H1 (cell line): ENCODE measurements at regions not wholly inside any gene's neighbourhood (a gene's known extent, or its start where the extent isn't known, plus 50 kb on each side); places are given as distances from the start of the nearest gene placed in this dataset.

Source experiments
- CTCF ChIA-PET: fragments of 300-600 bp; sonication (Branson Sonifier 250); formaldehyde crosslinking; loops from one replicate; lab custom pipeline; 2021; ENCODE audit not compliant: partially characterized antibody; lab: Charles Lee
- POLR2A ChIA-PET: fragments of 300-600 bp; sonication (Branson Sonifier 250); formaldehyde crosslinking; loops from one replicate; lab custom pipeline; 2021; ENCODE audit warnings: inconsistent platforms; ENCODE audit not compliant: partially characterized antibody; lab: Charles Lee
- DNase-seq, 2 experiments: peaks; one replicate each; pipeline versions ENCODE4 v3.0.0 to v3.0.0-alpha.2; 2010 to 2022; ENCODE audit warnings: low spot score in 2 of 2, low read depth in 1 of 2, mixed read lengths in 1 of 2
- FAIRE-seq: peaks from 2 replicates; lab custom pipeline; 2011; peaks lifted over from hg19 to GRCh38; lab: Jason Lieb, UNC
- H2AFZ ChIP-seq: 2 replicates; pipeline ENCODE4 v1.8.1; 2012; ENCODE audit warnings: low read length, inconsistent platforms
- H2AK5ac ChIP-seq: 2 replicates; pipeline ENCODE4 v1.6.1; 2013; ENCODE audit warnings: low read depth, low read length
- H2BK120ac ChIP-seq: replicated peaks from 2 replicates; pipeline ENCODE3; 2013; ENCODE audit warnings: low read depth, low read length, inconsistent platforms
- H2BK12ac ChIP-seq: 2 replicates; pipeline ENCODE4 v1.6.1; 2013; ENCODE audit warnings: low read depth, low read length
- H2BK15ac ChIP-seq: 2 replicates; pipeline ENCODE4 v1.6.1; 2013; ENCODE audit warnings: low read length
- H2BK20ac ChIP-seq: 2 replicates; pipeline ENCODE4 v1.6.1; 2013; ENCODE audit warnings: low read length
- H2BK5ac ChIP-seq: 2 replicates; pipeline ENCODE4 v1.6.1; 2013; ENCODE audit warnings: low read depth, low read length
- H3K14ac ChIP-seq: 2 replicates; pipeline ENCODE4 v1.6.1; 2013; ENCODE audit warnings: inconsistent platforms; ENCODE audit not compliant: insufficient read length
- H3K18ac ChIP-seq: 2 replicates; pipeline ENCODE4 v1.6.1; 2013; ENCODE audit warnings: low read length; ENCODE audit errors: extremely low read depth
- H3K23ac ChIP-seq: 2 replicates; pipeline ENCODE4 v1.6.1; 2013; ENCODE audit warnings: inconsistent platforms; ENCODE audit not compliant: insufficient read length
- H3K23me2 ChIP-seq: 2 replicates; pipeline ENCODE4 v1.6.1; 2013; ENCODE audit warnings: low read depth, low read length
- H3K27ac ChIP-seq: 2 replicates; pipeline ENCODE4 v1.6.1; 2011; ENCODE audit warnings: low read depth, low read length, inconsistent platforms
- H3K27me3 ChIP-seq, 4 experiments: replicated peaks in 1 of 4; 1 replicate in 1 of 4; 2 replicates in 3 of 4; pipeline versions ENCODE4 v1.6.1 to v1.8.1; 2011 to 2013; ENCODE audit warnings: low read length in 3 of 4, mild to moderate bottlenecking in 3 of 4, inconsistent platforms in 2 of 4, mixed read lengths in 2 of 4, moderate library complexity in 1 of 4; ENCODE audit not compliant: control insufficient read depth in 3 of 4, insufficient read depth in 3 of 4; ENCODE audit errors: extremely low read depth in 1 of 4
- H3K36me3 ChIP-seq, 4 experiments: 2 replicates each; pipeline versions ENCODE4 v1.6.1 to v1.8.1; 2011 to 2013; ENCODE audit warnings: mild to moderate bottlenecking in 4 of 4, low read length in 3 of 4, moderate library complexity in 2 of 4, control low read depth in 1 of 4, inconsistent platforms in 1 of 4; ENCODE audit not compliant: insufficient read depth in 4 of 4, control insufficient read depth in 2 of 4
- H3K4ac ChIP-seq: replicated peaks from 2 replicates; pipeline ENCODE3; 2013; ENCODE audit warnings: low read length, low read depth, mixed read lengths, inconsistent platforms; ENCODE audit not compliant: insufficient read length
- H3K4me1 ChIP-seq, 4 experiments: replicated peaks in 1 of 4; 1 replicate in 1 of 4; 2 replicates in 3 of 4; pipeline versions ENCODE4 v1.6.1 to v1.8.1; 2011 to 2013; ENCODE audit warnings: low read length in 3 of 4, inconsistent platforms in 2 of 4, mixed read lengths in 1 of 4; ENCODE audit not compliant: insufficient read depth in 4 of 4, control insufficient read depth in 3 of 4
- H3K4me2 ChIP-seq, 2 experiments: 2 replicates each; pipeline versions ENCODE4 v1.6.1 to v1.8.1; 2011 to 2013; ENCODE audit warnings: low read depth in 2 of 2, low read length in 2 of 2, control low read depth in 1 of 2, inconsistent platforms in 1 of 2, mild to moderate bottlenecking in 1 of 2; ENCODE audit not compliant: insufficient read depth in 1 of 2
- H3K4me3 ChIP-seq, 4 experiments: fragments of 200-600, 300-600 bp in 1 of 4; sonication (generic), shearing (Covaris generic), sonication (Bioruptor Twin) in 1 of 4; 2 replicates each; pipeline versions ENCODE4 v1.5.1 to v1.8.1; 2011 to 2016; ENCODE audit warnings: low read length in 4 of 4, low read depth in 3 of 4, control low read depth in 2 of 4, inconsistent platforms in 2 of 4, mild to moderate bottlenecking in 2 of 4, mixed read lengths in 1 of 4, moderate library complexity in 1 of 4; ENCODE audit not compliant: insufficient read depth in 2 of 4; ENCODE audit errors: extremely low read depth in 1 of 4
- H3K56ac ChIP-seq: replicated peaks from 2 replicates; pipeline ENCODE3; 2013; ENCODE audit warnings: low read depth, mild to moderate bottlenecking, mixed read lengths, low read length, inconsistent platforms; ENCODE audit not compliant: insufficient read length
- H3K79me1 ChIP-seq: 2 replicates; pipeline ENCODE4 v1.6.1; 2013; ENCODE audit warnings: low read depth, low read length, control low read depth
- H3K79me2 ChIP-seq, 2 experiments: 2 replicates each; pipeline versions ENCODE4 v1.6.1 to v1.8.1; 2012 to 2013; ENCODE audit warnings: low read length in 2 of 2, mild to moderate bottlenecking in 2 of 2, inconsistent platforms in 1 of 2; ENCODE audit not compliant: insufficient read depth in 2 of 2, control insufficient read depth in 1 of 2
- H3K9ac ChIP-seq, 4 experiments: replicated peaks in 1 of 4; 1 replicate in 1 of 4; 2 replicates in 3 of 4; pipeline versions ENCODE4 v1.6.1 to v1.8.1; 2011 to 2013; ENCODE audit warnings: low read depth in 3 of 4, low read length in 3 of 4, control low read depth in 2 of 4, mild to moderate bottlenecking in 2 of 4, moderate library complexity in 2 of 4, inconsistent platforms in 1 of 4; ENCODE audit errors: extremely low read depth in 1 of 4
- H3K9me3 ChIP-seq, 2 experiments: 2 replicates each; pipeline versions ENCODE4 v1.6.1 to v1.8.1; 2012 to 2013; ENCODE audit warnings: mild to moderate bottlenecking in 2 of 2, moderate library complexity in 2 of 2, control low read depth in 1 of 2, inconsistent platforms in 1 of 2, low read depth in 1 of 2, low read length in 1 of 2, mixed read lengths in 1 of 2; ENCODE audit not compliant: insufficient read depth in 2 of 2
- H4K20me1 ChIP-seq, 2 experiments: replicated peaks in 1 of 2; 2 replicates each; pipeline versions ENCODE3 to v1.8.1; 2011 to 2013; ENCODE audit warnings: inconsistent platforms in 2 of 2, low read length in 2 of 2, mild to moderate bottlenecking in 1 of 2; ENCODE audit not compliant: insufficient read depth in 2 of 2, control insufficient read depth in 1 of 2
- H4K5ac ChIP-seq: 2 replicates; pipeline ENCODE4 v1.6.1; 2013; ENCODE audit warnings: low read length, low read depth, mixed read lengths, inconsistent platforms; ENCODE audit not compliant: insufficient read length
- H4K8ac ChIP-seq: 2 replicates; pipeline ENCODE4 v1.8.0; 2013; ENCODE audit warnings: mild to moderate bottlenecking, moderate library complexity, low read length, inconsistent platforms; ENCODE audit not compliant: insufficient read depth; ENCODE audit errors: extremely low read depth
- H4K91ac ChIP-seq: replicated peaks from 2 replicates; pipeline ENCODE3; 2013; ENCODE audit warnings: low read length, mixed read lengths, inconsistent platforms; ENCODE audit not compliant: insufficient read length
- ASH2L ChIP-seq: fragments of 200-600, 300-600 bp; sonication (generic); IDR thresholded peaks from one replicate; pipeline ENCODE4 v1.7.1; 2017; ENCODE audit warnings: low read length
- BACH1 ChIP-seq: IDR thresholded peaks from 2 replicates; pipeline ENCODE4 v1.6.1; 2012; ENCODE audit warnings: low read length, improper control_type of control experiment
- CEBPB ChIP-seq: IDR thresholded peaks from 2 replicates; pipeline ENCODE4 v1.6.1; 2012; ENCODE audit warnings: low read depth, low read length
- FOSL1 ChIP-seq: IDR thresholded peaks from 2 replicates; pipeline ENCODE4 v1.6.1; 2011; ENCODE audit warnings: mild to moderate bottlenecking, low read depth, low read length, moderate library complexity; ENCODE audit not compliant: insufficient read depth
- KDM4A ChIP-seq: IDR thresholded peaks from one replicate; pipeline ENCODE4 v1.7.1; 2012; ENCODE audit warnings: low read depth, mild to moderate bottlenecking, moderate library complexity, low read length, inconsistent platforms; ENCODE audit not compliant: severe bottlenecking
- NRF1 ChIP-seq: IDR thresholded peaks from 2 replicates; pipeline ENCODE4 v1.6.1; 2011; ENCODE audit warnings: mild to moderate bottlenecking, low read depth, low read length, improper control_type of control experiment
- POLR2AphosphoS5 ChIP-seq: IDR thresholded peaks from 2 replicates; pipeline ENCODE4 v1.6.1; 2011; ENCODE audit warnings: low read depth, low read length
- RFX5 ChIP-seq: IDR thresholded peaks from 2 replicates; pipeline ENCODE4 v1.6.1; 2011; ENCODE audit warnings: low read depth, low read length, improper control_type of control experiment, borderline replicate concordance
- SIX5 ChIP-seq: IDR thresholded peaks from 2 replicates; pipeline ENCODE4 v1.6.1; 2011; ENCODE audit warnings: mild to moderate bottlenecking, low read depth, low read length
- TCF12 ChIP-seq: IDR thresholded peaks from 2 replicates; pipeline ENCODE4 v1.6.1; 2011; ENCODE audit warnings: low read depth, mild to moderate bottlenecking, low read length
- WGBS, 2 experiments: shearing (Covaris generic) in 1 of 2; methylation state at CpG; one replicate each; pipeline versions ENCODE4 v1.1.6 to v1.1.7; 2013 to 2015; ENCODE audit warnings: low lambda C conversion rate in 2 of 2, mixed read lengths in 2 of 2, inconsistent platforms in 1 of 2, low coverage in 1 of 2, missing lambda C conversion rate in 1 of 2; ENCODE audit not compliant: insufficient replicate concordance in 2 of 2, insufficient coverage in 1 of 2, insufficient read length in 1 of 2; ENCODE audit errors: extremely low coverage in 1 of 2, missing lambda C conversion rate in 1 of 2; 5-methylcytosine and 5-hydroxymethylcytosine counted together
- TF ChIP-seq, protein P1 (sequence below): IDR thresholded peaks from 2 replicates; pipeline ENCODE4 v1.6.1; 2011; ENCODE audit warnings: low read depth, mild to moderate bottlenecking, low read length; ENCODE audit not compliant: insufficient read depth
- TF ChIP-seq, protein P2 (sequence below): IDR thresholded peaks from 2 replicates; pipeline ENCODE4 v1.6.1; 2012; ENCODE audit warnings: inconsistent platforms
- TF ChIP-seq, protein P3 (sequence below): IDR thresholded peaks from 2 replicates; pipeline ENCODE4 v1.6.1; 2011; ENCODE audit warnings: low read length, improper control_type of control experiment

DNA sequence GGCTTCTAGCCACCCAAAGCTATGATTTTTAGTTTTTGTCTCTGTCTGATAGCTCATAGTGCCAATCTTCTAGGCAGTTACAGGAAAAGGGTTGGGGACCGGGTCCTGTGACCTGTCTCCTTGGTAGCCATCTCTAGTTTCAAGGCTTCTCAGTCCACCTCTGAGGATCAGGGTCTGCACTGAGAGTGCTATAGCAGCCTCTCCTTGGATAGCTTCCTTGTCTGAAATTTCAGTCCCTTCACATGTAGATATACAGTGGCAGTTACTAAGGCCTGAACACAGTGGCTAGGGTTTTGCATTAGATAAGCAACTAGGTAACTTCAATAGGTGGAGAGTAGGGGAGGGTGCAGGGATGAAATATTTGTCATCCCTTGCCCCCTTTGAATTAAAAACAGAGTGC lies 321.3 kb downstream of the SEMA3D start:
- Histone ChIP-seq H3K27me3 (no peaks in the 10 kb centered on the region), H3K4me3 (no peak overlapping the region; a peak in 1 of 8 replicates), H2BK5ac (no peak overlapping the region), H2AFZ (peak overlapping the region; percentile 79), H2BK20ac (no peak overlapping the region), H3K4me2 (no peak overlapping the region), H3K56ac (no peak overlapping the region), H3K9ac (no peak overlapping the region), H4K91ac (no peak overlapping the region), H3K79me1 (no peaks in the 10 kb centered on the region), H2AK5ac (no peak overlapping the region), H2BK120ac (no peak overlapping the region), H4K8ac (no peak overlapping the region), H3K4ac (no peak overlapping the region), H3K9me3 (no peaks in the 10 kb centered on the region), H4K5ac (no peak overlapping the region), H4K20me1 (no peaks in the 10 kb centered on the region), H3K23me2 (no peaks in the 10 kb centered on the region), H3K14ac (no peak overlapping the region), H3K27ac (no peak overlapping the region; the same call in 1 of the 2 replicates), H3K79me2 (no peaks in the 10 kb centered on the region), H3K4me1 (peaks cover 0 to 4% (median 0%) of the 10 kb centered on the region in 4 experiments; a peak in 1 of 7 replicates), H2BK15ac (no peak overlapping the region), H2BK12ac (no peak overlapping the region), H3K23ac (no peak overlapping the region), H3K36me3 (no peaks in the 10 kb centered on the region), H3K18ac (no peak overlapping the region)
- POLR2A ChIA-PET: no interaction called here
- no peak for DNase-seq
- CTCF ChIA-PET: interaction anchor here (0.7 to 1.5 kb wide), 4 partner anchors 14 to 209 kb away, joined by 3 to 4 read pairs (median 3); no protein-coding TSS in a partner anchor
- 79% methylated on average over 1 of the region's 1 CpG; no CpG with 5 or more reads in 1 of the 2 experiments for WGBS, 2 experiments
- no peak for FAIRE-seq
- TF ChIP-seq FOSL1 (no peak), POLR2AphosphoS5 (no peak), CEBPB (no peak), KDM4A (no peak), RFX5 (no peak), TCF12 (no peak), ASH2L (no peak), BACH1 (no peak), SIX5 (no peak), NRF1 (no peak)
- TF ChIP-seq, protein P1, sequence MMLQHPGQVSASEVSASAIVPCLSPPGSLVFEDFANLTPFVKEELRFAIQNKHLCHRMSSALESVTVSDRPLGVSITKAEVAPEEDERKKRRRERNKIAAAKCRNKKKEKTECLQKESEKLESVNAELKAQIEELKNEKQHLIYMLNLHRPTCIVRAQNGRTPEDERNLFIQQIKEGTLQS: no peak
- TF ChIP-seq, protein P2, sequence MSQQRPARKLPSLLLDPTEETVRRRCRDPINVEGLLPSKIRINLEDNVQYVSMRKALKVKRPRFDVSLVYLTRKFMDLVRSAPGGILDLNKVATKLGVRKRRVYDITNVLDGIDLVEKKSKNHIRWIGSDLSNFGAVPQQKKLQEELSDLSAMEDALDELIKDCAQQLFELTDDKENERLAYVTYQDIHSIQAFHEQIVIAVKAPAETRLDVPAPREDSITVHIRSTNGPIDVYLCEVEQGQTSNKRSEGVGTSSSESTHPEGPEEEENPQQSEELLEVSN: no peak
- TF ChIP-seq, protein P3, sequence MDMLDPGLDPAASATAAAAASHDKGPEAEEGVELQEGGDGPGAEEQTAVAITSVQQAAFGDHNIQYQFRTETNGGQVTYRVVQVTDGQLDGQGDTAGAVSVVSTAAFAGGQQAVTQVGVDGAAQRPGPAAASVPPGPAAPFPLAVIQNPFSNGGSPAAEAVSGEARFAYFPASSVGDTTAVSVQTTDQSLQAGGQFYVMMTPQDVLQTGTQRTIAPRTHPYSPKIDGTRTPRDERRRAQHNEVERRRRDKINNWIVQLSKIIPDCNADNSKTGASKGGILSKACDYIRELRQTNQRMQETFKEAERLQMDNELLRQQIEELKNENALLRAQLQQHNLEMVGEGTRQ: no peak
